Peyer's patch (tissue), 4 donors: ENCODE measurements at regions not wholly inside any gene's neighbourhood (a gene's known extent, or its start where the extent isn't known, plus 50 kb on each side); places are given as distances from the start of the nearest gene placed in this dataset.

Source experiments
- POLR2A ChIP-seq, 2 donors: fragments of 450-650 bp; IDR thresholded peaks; one replicate each; pipeline ENCODE4 v1.5.1; 2017; ENCODE audit warnings: antibody characterized with exemption in 2 of 2, mild to moderate bottlenecking in 2 of 2, moderate library complexity in 2 of 2
- TF ChIP-seq, protein P1 (sequence below), 6 experiments: fragments of 450-650 bp in 4 of 6; fragments of 200-600 bp in 2 of 6; sonication (generic) in 1 of 6; IDR thresholded peaks; one replicate each; pipeline ENCODE4 v1.5.1; 2017 to 2019; ENCODE audit warnings: antibody characterized with exemption in 6 of 6, mild to moderate bottlenecking in 3 of 6, moderate library complexity in 1 of 6

- TF ChIP-seq, protein P1, sequence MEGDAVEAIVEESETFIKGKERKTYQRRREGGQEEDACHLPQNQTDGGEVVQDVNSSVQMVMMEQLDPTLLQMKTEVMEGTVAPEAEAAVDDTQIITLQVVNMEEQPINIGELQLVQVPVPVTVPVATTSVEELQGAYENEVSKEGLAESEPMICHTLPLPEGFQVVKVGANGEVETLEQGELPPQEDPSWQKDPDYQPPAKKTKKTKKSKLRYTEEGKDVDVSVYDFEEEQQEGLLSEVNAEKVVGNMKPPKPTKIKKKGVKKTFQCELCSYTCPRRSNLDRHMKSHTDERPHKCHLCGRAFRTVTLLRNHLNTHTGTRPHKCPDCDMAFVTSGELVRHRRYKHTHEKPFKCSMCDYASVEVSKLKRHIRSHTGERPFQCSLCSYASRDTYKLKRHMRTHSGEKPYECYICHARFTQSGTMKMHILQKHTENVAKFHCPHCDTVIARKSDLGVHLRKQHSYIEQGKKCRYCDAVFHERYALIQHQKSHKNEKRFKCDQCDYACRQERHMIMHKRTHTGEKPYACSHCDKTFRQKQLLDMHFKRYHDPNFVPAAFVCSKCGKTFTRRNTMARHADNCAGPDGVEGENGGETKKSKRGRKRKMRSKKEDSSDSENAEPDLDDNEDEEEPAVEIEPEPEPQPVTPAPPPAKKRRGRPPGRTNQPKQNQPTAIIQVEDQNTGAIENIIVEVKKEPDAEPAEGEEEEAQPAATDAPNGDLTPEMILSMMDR (IDR thresholded peaks at IDR 0.05), result no peak
- TF ChIP-seq POLR2A (IDR thresholded peaks at IDR 0.05), result no peak
Measured at GRCh38 chr6:16999491-17000436, 102.1 kb upstream of the STMND1 start.
